Astrocyte (in vitro differentiated cells and primary cell): ENCODE measurements at regions not wholly inside any gene's neighbourhood (a gene's known extent, or its start where the extent isn't known, plus 50 kb on each side); places are given as distances from the start of the nearest gene placed in this dataset.

Experiments
- DNase-seq: peaks from one replicate; pipeline ENCODE4 v3.0.0-alpha.2; 2010; ENCODE audit warnings: low read depth
- FAIRE-seq: peaks from 2 replicates; lab custom pipeline; 2011; peaks lifted over from hg19 to GRCh38; lab: Jason Lieb, UNC
- H2AFZ ChIP-seq: 2 replicates; pipeline ENCODE4 v1.6.0; 2012; ENCODE audit warnings: low read depth, low read length, inconsistent platforms
- H3K27ac ChIP-seq: 2 replicates; pipeline ENCODE4 v1.5.1; 2011; ENCODE audit warnings: low read depth, low read length, inconsistent platforms
- H3K27me3 ChIP-seq: 2 replicates; pipeline ENCODE4 v1.6.0; 2011; ENCODE audit warnings: low read length, inconsistent platforms; ENCODE audit not compliant: insufficient read depth
- H3K36me3 ChIP-seq: 2 replicates; pipeline ENCODE4 v1.5.1; 2011; ENCODE audit warnings: low read length, inconsistent platforms; ENCODE audit not compliant: insufficient read depth
- H3K4me1 ChIP-seq: 2 replicates; pipeline ENCODE4 v1.5.1; 2011; ENCODE audit warnings: low read length, inconsistent platforms; ENCODE audit not compliant: insufficient read depth
- H3K4me2 ChIP-seq: 2 replicates; pipeline ENCODE4 v1.6.0; 2012; ENCODE audit warnings: low read length, inconsistent platforms
- H3K4me3 ChIP-seq: 2 replicates; pipeline ENCODE4 v1.5.1; 2011; ENCODE audit warnings: low read depth, mild to moderate bottlenecking, low read length, inconsistent platforms; ENCODE audit not compliant: insufficient read depth
- H3K79me2 ChIP-seq: 2 replicates; pipeline ENCODE4 v1.6.0; 2012; ENCODE audit warnings: mild to moderate bottlenecking, low read length, inconsistent platforms; ENCODE audit not compliant: insufficient read depth
- H3K9ac ChIP-seq: 2 replicates; pipeline ENCODE4 v1.6.0; 2012; ENCODE audit warnings: mild to moderate bottlenecking, low read length, inconsistent platforms
- H3K9me3 ChIP-seq: 2 replicates; pipeline ENCODE4 v1.5.1; 2012; ENCODE audit warnings: low read depth, mild to moderate bottlenecking, low read length, inconsistent platforms; ENCODE audit not compliant: insufficient read depth
- H4K20me1 ChIP-seq: 2 replicates; pipeline ENCODE4 v1.6.0; 2012; ENCODE audit warnings: low read length, inconsistent platforms; ENCODE audit not compliant: insufficient read depth
- H3K27ac Mint-ChIP-seq: one replicate; pipeline ENCODE4 v1.8.0; 2021; ENCODE audit warnings: mild to moderate bottlenecking, mixed read lengths; ENCODE audit not compliant: unreplicated experiment
- H3K27me3 Mint-ChIP-seq: one replicate; pipeline ENCODE4 v1.8.0; 2021; ENCODE audit warnings: low read depth, mixed read lengths; ENCODE audit not compliant: unreplicated experiment
- H3K36me3 Mint-ChIP-seq: one replicate; pipeline ENCODE4 v1.8.0; 2021; ENCODE audit warnings: low read depth, mixed read lengths; ENCODE audit not compliant: unreplicated experiment
- H3K4me1 Mint-ChIP-seq: one replicate; pipeline ENCODE4 v1.8.0; 2021; ENCODE audit warnings: low read depth, mixed read lengths; ENCODE audit not compliant: unreplicated experiment
- H3K4me3 Mint-ChIP-seq: one replicate; pipeline ENCODE4 v1.8.0; 2021; ENCODE audit warnings: mild to moderate bottlenecking, moderate library complexity, mixed read lengths; ENCODE audit not compliant: unreplicated experiment
- H3K9me3 Mint-ChIP-seq: one replicate; pipeline ENCODE4 v1.8.0; 2021; ENCODE audit warnings: mild to moderate bottlenecking, mixed read lengths; ENCODE audit not compliant: unreplicated experiment
- EZH2 ChIP-seq: IDR thresholded peaks from 2 replicates; pipeline ENCODE4 v1.6.1; 2012; ENCODE audit warnings: mild to moderate bottlenecking, low read length, inconsistent platforms; ENCODE audit not compliant: insufficient read depth
- TF ChIP-seq, protein P1 (sequence below): IDR thresholded peaks from 2 replicates; pipeline ENCODE4 v1.5.1; 2011; ENCODE audit warnings: low read depth, mild to moderate bottlenecking, inconsistent platforms, low read length, moderate library complexity; ENCODE audit not compliant: insufficient read depth

- no peak for TF ChIP-seq EZH2
- TF ChIP-seq, protein P1, sequence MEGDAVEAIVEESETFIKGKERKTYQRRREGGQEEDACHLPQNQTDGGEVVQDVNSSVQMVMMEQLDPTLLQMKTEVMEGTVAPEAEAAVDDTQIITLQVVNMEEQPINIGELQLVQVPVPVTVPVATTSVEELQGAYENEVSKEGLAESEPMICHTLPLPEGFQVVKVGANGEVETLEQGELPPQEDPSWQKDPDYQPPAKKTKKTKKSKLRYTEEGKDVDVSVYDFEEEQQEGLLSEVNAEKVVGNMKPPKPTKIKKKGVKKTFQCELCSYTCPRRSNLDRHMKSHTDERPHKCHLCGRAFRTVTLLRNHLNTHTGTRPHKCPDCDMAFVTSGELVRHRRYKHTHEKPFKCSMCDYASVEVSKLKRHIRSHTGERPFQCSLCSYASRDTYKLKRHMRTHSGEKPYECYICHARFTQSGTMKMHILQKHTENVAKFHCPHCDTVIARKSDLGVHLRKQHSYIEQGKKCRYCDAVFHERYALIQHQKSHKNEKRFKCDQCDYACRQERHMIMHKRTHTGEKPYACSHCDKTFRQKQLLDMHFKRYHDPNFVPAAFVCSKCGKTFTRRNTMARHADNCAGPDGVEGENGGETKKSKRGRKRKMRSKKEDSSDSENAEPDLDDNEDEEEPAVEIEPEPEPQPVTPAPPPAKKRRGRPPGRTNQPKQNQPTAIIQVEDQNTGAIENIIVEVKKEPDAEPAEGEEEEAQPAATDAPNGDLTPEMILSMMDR: no peak
- H3K4me3 Mint-ChIP-seq: no peak overlapping the region
- H3K79me2 ChIP-seq: no peaks in the 10 kb centered on the region
- peaks cover 18% of the 10 kb centered on the region for H3K27me3 ChIP-seq
- H3K9ac ChIP-seq: no peak overlapping the region
- H2AFZ ChIP-seq: no peak overlapping the region
- H3K4me2 ChIP-seq: no peak overlapping the region
- peaks cover 2% of the 10 kb centered on the region for H3K4me1 Mint-ChIP-seq
- H3K36me3 Mint-ChIP-seq: no peaks in the 10 kb centered on the region
- H3K27me3 Mint-ChIP-seq: peaks cover 14% of the 10 kb centered on the region
- DNase-seq: no peak
- no peaks in the 10 kb centered on the region for H3K9me3 ChIP-seq
- peaks cover 12% of the 10 kb centered on the region for H3K9me3 Mint-ChIP-seq
- no peak overlapping the region for H3K27ac ChIP-seq
- peaks cover 8% of the 10 kb centered on the region for H3K4me1 ChIP-seq
- no peaks in the 10 kb centered on the region for H4K20me1 ChIP-seq
- H3K36me3 ChIP-seq: no peaks in the 10 kb centered on the region
- H3K4me3 ChIP-seq: no peak overlapping the region
- no peak for FAIRE-seq
- no peak overlapping the region for H3K27ac Mint-ChIP-seq
Observed at GRCh38 chr2:236511266-236511665, 58.4 kb upstream of the ACKR3 start.

- no peak for DNase-seq
- peaks cover 15% of the 10 kb centered on the region for H3K27me3 Mint-ChIP-seq
- H3K27ac ChIP-seq: no peak overlapping the region
- H3K4me3 ChIP-seq: no peak overlapping the region
- H3K9me3 Mint-ChIP-seq: peaks cover 7% of the 10 kb centered on the region
- peaks cover 9% of the 10 kb centered on the region for H3K27me3 ChIP-seq
- FAIRE-seq: no peak
- H3K9ac ChIP-seq: no peak overlapping the region
- H3K9me3 ChIP-seq: no peaks in the 10 kb centered on the region
- no peaks in the 10 kb centered on the region for H3K36me3 Mint-ChIP-seq
- no peak for TF ChIP-seq EZH2
- TF ChIP-seq, protein P1: no peak
- no peak overlapping the region for H2AFZ ChIP-seq
- H3K4me3 Mint-ChIP-seq: no peak overlapping the region
- H4K20me1 ChIP-seq: no peaks in the 10 kb centered on the region
- H3K27ac Mint-ChIP-seq: no peak overlapping the region
- no peaks in the 10 kb centered on the region for H3K36me3 ChIP-seq
- H3K4me2 ChIP-seq: no peak overlapping the region
- H3K4me1 Mint-ChIP-seq: peaks cover 2% of the 10 kb centered on the region
- no peaks in the 10 kb centered on the region for H3K79me2 ChIP-seq
- H3K4me1 ChIP-seq: peaks cover 8% of the 10 kb centered on the region
Observed at GRCh38 chr2:236512267-236512666, 57.4 kb upstream of the ACKR3 start.

DNA sequence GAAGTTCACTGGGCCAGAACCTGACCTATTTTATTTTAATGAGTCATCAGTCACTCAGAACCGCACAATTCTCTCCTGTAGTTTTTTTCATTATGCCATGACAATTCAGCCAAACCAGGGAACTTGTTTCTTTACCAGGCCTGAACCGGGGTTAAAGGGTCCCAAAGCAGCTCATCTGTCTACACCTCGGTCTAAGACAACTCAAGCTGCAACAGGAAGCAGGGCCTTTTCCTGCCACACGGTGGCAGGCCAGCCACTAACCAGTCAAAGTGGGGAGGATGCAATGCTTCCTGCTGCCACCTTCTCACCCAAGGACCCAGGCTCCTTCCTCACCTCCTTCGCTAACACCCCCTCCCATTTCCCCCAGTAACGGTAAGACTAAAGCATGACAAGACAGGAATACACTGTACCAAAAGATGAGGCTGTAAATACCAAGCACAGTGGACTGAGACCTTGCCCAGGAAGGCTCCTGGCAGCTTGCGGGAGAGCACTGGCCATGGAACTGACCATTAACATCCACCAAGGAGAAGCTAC lies 56.7 kb upstream of the ACKR3 start:
- no peak for TF ChIP-seq EZH2
- TF ChIP-seq, protein P1: peak; percentile 77
- no peaks in the 10 kb centered on the region for H3K79me2 ChIP-seq
- no peak overlapping the region for H3K4me3 ChIP-seq
- H2AFZ ChIP-seq: peak overlapping the region; percentile 70
- no peak overlapping the region for H3K4me2 ChIP-seq
- no peak overlapping the region for H3K27ac ChIP-seq
- no peaks in the 10 kb centered on the region for H3K36me3 ChIP-seq
- Mint-ChIP-seq H3K27ac (no peak overlapping the region), H3K36me3 (no peaks in the 10 kb centered on the region), H3K9me3 (peaks cover 7% of the 10 kb centered on the region), H3K4me1 (peaks cover 2% of the 10 kb centered on the region), H3K27me3 (peaks cover 16% of the 10 kb centered on the region), H3K4me3 (no peak overlapping the region)
- no peak for FAIRE-seq
- peaks cover 8% of the 10 kb centered on the region for H3K4me1 ChIP-seq
- no peaks in the 10 kb centered on the region for H4K20me1 ChIP-seq
- peak; percentile 50 for DNase-seq
- H3K9me3 ChIP-seq: no peaks in the 10 kb centered on the region
- H3K9ac ChIP-seq: no peak overlapping the region
- H3K27me3 ChIP-seq: peaks cover 9% of the 10 kb centered on the region
